ENCODE measurements at regions not wholly inside any gene's neighbourhood (a gene's known extent, or its start where the extent isn't known, plus 50 kb on each side); places are given as distances from the start of the nearest gene placed in this dataset.

- no peak for TF ChIP-seq POLR2A (IDR thresholded peaks at IDR 0.05)
- no peak for TF ChIP-seq CTCF (IDR thresholded peaks at IDR 0.05)
These were observed 176.2 kb downstream of the DUSP10 start for GRCh38 chr1:221565711-221566110.

Data from thyroid gland (tissue), 4 donors.